ENCODE measurements at regions not wholly inside any gene's neighbourhood (a gene's known extent, or its start where the extent isn't known, plus 50 kb on each side); places are given as distances from the start of the nearest gene placed in this dataset.

DNA sequence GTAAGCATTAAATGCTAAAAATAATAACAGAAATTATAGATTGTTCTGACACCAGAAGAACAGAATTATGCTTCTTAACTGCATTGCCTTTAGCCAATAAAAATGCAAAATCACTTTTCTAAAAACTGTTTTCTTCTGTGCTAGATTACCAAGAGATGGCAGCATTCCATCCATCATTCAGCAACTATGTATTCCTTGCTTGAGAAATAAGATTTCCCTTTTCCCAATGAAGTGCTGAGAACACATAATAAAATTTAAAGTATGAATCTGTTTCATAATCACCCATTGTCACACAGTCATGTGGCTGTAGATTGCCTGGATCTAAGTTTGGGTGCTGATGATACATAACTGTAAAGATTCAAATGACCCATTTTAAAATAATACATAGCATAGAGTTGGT, 504.2 kb downstream of the TDRD15 start:
- Mint-ChIP-seq H3K27me3 (no peaks in the 10 kb centered on the region), H3K9me3 (ENCODE audit: low read depth) (peaks cover 4% of the 10 kb centered on the region), H3K36me3 (no peaks in the 10 kb centered on the region), H3K4me3 (no peak overlapping the region), H3K4me1 (no peaks in the 10 kb centered on the region), H3K27ac (no peak overlapping the region)
- CTCF ChIA-PET, result no interaction called here
- DNase-seq, result no peak
- no peak for ATAC-seq

DNA sequence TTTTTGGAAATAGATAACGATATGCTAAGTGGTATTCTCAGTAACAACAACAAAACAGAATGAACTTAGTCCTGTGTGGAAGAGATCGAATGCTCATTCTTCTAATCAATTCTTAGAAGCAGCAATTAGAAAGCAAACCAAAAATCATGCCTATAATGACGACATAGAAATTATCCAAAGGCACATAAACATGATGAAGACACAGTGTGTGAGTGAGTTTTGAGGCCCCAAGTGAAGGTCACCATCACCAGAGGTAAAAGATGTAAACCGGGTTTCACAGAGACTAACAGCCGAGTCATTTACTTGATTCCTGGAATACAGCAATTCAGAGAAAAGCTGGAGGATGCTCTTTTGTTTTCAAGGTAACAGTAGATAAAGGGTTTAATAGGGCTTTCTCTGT, 509.2 kb downstream of the TDRD15 start:
- ATAC-seq (no peak), DNase-seq (no peak)
- H3K9me3 Mint-ChIP-seq (ENCODE audit: low read depth), result peaks cover 3% of the 10 kb centered on the region
- CTCF ChIA-PET, result no interaction called here
- H3K27ac Mint-ChIP-seq, result no peak overlapping the region
- no peaks in the 10 kb centered on the region for H3K36me3 Mint-ChIP-seq
- no peaks in the 10 kb centered on the region for H3K27me3 Mint-ChIP-seq
- H3K4me3 Mint-ChIP-seq, result no peak overlapping the region
- H3K4me1 Mint-ChIP-seq, result no peaks in the 10 kb centered on the region

DNA sequence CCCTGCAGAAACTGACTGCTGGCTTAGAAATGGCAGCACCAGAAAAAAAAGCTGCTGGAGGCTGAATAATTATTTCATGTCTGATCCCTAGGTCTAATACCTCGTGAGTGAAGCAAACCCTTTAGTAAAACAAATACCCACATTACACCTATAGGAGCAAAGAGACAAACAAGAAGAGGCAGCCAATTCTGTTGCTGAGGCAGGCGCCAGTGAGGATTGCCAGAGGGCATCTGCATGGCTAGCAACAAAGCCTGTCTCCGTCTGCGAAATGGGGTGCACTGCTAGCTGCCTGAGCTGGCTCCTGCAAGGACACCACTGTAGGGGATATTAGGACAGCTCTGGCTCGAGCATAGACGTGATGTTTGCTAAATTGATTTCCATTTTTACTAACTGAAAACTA, 509.7 kb downstream of the TDRD15 start:
- peaks cover 3% of the 10 kb centered on the region for H3K9me3 Mint-ChIP-seq (ENCODE audit: low read depth)

DNA sequence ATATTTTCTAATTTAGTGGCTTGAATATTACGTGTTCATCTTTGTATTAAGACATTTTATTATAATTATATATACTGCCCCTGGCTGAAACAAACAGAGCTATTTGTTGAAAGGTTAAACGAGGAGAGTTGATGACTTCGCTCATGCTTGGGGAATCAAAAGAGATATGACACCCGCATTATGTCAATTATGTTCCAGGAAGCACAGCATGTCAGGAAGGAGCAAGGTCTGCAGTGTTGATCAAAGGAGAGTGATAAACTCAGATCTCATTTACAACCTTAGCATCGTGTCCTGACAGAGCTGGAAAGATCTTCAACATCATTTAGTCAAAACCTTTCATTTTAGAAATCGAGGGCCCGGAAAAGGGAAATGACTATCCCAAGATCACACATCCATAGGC, 510.1 kb downstream of the TDRD15 start:
- Mint-ChIP-seq H3K4me3 (no peak overlapping the region), H3K36me3 (no peaks in the 10 kb centered on the region), H3K27ac (no peak overlapping the region), H3K9me3 (ENCODE audit: low read depth) (peaks cover 3% of the 10 kb centered on the region), H3K27me3 (no peaks in the 10 kb centered on the region), H3K4me1 (no peaks in the 10 kb centered on the region)
- CTCF ChIA-PET, result no interaction called here
- DNase-seq (no peak), ATAC-seq (no peak)

More for the DNA sequence above, 509.7 kb downstream of the TDRD15 start:
- DNase-seq (no peak), ATAC-seq (no peak)
- no peak overlapping the region for H3K4me3 Mint-ChIP-seq
- CTCF ChIA-PET, result no interaction called here
- H3K4me1 Mint-ChIP-seq, result no peaks in the 10 kb centered on the region
- H3K27ac Mint-ChIP-seq, result no peak overlapping the region
- H3K36me3 Mint-ChIP-seq, result no peaks in the 10 kb centered on the region
- H3K27me3 Mint-ChIP-seq, result no peaks in the 10 kb centered on the region

DNA sequence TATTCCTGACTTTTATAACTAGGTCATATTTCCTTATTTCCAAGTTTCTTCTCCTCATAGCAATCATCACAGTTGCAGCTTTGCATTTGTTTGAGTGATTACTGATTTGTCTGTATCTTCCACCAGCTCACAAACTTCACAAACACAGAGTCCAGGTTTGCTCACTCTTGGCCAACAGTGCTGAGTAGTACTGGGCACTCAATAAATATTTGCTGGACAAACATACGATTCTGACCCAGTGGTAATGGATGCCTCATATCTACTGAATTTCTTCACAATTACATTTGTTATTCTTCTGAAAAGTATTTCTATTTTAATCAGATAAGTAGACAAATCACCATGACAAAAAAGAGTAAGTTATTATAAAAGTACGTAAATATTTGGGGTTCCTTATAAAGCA, 516.3 kb downstream of the TDRD15 start:
- Mint-ChIP-seq H3K27ac (no peak overlapping the region), H3K36me3 (no peaks in the 10 kb centered on the region), H3K4me1 (no peaks in the 10 kb centered on the region), H3K9me3 (ENCODE audit: low read depth) (peaks cover 14% of the 10 kb centered on the region), H3K27me3 (no peaks in the 10 kb centered on the region), H3K4me3 (no peak overlapping the region)
- CTCF ChIA-PET, result no interaction called here
- DNase-seq (no peak), ATAC-seq (no peak)

DNA sequence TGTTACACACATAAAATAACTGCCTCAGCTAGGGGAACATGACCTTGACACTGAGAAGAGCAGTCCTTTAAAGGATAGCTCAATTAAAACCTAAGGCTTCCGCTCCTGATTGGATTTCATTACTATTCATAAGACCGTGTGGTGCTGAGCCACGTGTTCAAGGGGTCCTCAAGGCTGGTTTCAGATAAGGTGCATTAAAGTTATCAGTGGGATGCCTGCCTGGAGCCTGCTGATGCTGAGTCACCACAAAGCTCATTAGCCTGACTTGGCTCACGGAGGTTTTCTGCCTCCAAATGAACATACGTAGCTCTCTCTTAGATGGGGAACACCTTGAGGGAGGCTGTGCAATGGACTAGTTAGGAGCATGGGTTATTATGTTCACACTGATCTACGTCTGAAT, 518.9 kb downstream of the TDRD15 start:
- ATAC-seq, result no peak
- Mint-ChIP-seq H3K27ac (no peak overlapping the region), H3K4me3 (no peak overlapping the region), H3K27me3 (no peaks in the 10 kb centered on the region), H3K4me1 (no peaks in the 10 kb centered on the region), H3K36me3 (no peaks in the 10 kb centered on the region), H3K9me3 (ENCODE audit: low read depth) (peaks cover 15% of the 10 kb centered on the region)
- no peak for DNase-seq
- CTCF ChIA-PET, result no interaction called here

DNA sequence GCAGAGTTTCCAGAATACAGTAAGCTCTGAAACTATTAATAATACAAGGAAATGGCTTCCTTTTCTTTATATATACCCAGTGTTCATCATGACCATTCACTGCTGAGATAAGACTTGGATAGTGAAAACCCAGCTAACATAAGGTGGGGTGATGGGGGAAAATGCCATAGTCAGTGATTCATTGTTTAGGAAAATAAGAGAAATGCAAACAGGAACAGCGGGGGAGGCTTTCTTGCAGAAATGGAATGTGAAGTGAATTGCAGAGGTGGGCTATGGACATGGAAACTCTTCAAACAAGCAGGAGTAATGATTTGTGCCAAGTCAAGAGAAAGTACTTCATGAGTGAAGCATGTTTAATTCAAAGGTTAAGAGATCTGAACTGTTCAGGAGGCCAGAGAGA, 519.4 kb downstream of the TDRD15 start:
- H3K27ac Mint-ChIP-seq, result no peak overlapping the region
- DNase-seq (no peak), ATAC-seq (no peak)
- H3K9me3 Mint-ChIP-seq (ENCODE audit: low read depth), result peaks cover 15% of the 10 kb centered on the region
- no peaks in the 10 kb centered on the region for H3K4me1 Mint-ChIP-seq
- no peak overlapping the region for H3K4me3 Mint-ChIP-seq
- CTCF ChIA-PET, result no interaction called here
- no peaks in the 10 kb centered on the region for H3K36me3 Mint-ChIP-seq
- no peaks in the 10 kb centered on the region for H3K27me3 Mint-ChIP-seq

DNA sequence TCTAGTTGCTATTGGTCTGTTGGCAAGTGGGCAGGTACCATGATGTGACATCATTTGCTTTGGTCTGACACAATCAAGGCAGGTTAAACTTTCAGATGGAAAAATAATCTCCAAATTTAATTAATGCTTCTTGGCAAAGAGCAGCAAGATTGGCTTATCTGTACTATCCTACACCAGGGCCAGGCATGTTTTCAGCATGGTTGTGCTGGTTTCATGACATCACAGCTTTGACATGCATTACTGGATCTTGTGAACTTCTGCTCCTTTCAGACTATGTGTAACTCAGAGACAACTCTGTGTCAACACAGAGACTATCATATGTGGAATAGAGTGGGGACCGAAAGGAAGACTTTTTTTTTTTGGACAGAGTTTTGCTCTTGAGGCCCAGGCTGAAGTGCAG, 520.5 kb downstream of the TDRD15 start:
- DNase-seq (no peak), ATAC-seq (no peak)
- Mint-ChIP-seq H3K27ac (no peak overlapping the region), H3K4me3 (no peak overlapping the region), H3K27me3 (no peaks in the 10 kb centered on the region), H3K9me3 (ENCODE audit: low read depth) (peaks cover 15% of the 10 kb centered on the region), H3K4me1 (no peaks in the 10 kb centered on the region), H3K36me3 (no peaks in the 10 kb centered on the region)
- CTCF ChIA-PET, result no interaction called here

DNA sequence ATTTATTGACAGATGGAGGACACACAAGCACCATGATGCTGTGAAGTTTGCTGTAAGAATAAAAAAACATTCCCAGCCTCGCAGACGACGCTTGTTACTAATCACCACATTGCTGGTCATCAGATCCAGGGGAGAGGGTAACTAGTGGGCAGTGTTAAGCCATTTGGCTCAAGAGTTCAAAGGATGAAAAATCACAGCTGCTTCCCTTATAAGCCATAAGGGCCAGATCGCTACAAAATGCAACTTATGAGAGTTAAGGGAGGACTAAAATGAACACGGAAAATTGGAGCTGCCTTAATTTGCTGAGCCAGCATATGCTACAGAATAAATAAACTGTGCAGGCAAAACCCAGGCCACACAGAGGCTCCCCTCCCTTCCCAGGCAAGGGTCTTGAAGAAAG, 522.6 kb downstream of the TDRD15 start:
- Mint-ChIP-seq H3K4me1 (no peaks in the 10 kb centered on the region), H3K4me3 (no peak overlapping the region), H3K27ac (no peak overlapping the region), H3K36me3 (no peaks in the 10 kb centered on the region), H3K27me3 (no peaks in the 10 kb centered on the region), H3K9me3 (ENCODE audit: low read depth) (peaks cover 13% of the 10 kb centered on the region)
- DNase-seq, result no peak
- CTCF ChIA-PET, result no interaction called here
- no peak for ATAC-seq

DNA sequence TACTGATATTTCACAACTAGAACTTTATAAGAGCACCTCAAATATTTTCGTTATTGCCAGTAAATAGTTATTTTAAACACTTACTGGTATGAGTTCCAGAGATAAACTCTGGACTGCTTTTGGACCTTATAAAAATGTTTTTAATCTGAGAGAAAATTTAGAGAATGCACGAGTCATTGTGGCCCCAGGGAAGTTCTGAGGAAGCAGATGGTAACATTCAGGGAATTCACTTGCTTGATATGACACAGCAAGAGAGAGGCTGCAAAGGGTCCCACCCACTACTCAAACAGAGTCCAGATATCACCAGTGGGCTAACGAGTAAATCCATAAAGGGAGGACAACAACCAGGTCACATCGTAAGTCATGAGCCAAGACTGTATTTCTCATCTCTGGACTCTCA, 526.8 kb downstream of the TDRD15 start:
- Mint-ChIP-seq H3K27me3 (no peaks in the 10 kb centered on the region), H3K9me3 (ENCODE audit: low read depth) (peaks cover 4% of the 10 kb centered on the region), H3K4me1 (no peaks in the 10 kb centered on the region), H3K4me3 (no peak overlapping the region), H3K27ac (no peak overlapping the region), H3K36me3 (no peaks in the 10 kb centered on the region)
- ATAC-seq, result no peak
- CTCF ChIA-PET, result no interaction called here
- no peak for DNase-seq

DNA sequence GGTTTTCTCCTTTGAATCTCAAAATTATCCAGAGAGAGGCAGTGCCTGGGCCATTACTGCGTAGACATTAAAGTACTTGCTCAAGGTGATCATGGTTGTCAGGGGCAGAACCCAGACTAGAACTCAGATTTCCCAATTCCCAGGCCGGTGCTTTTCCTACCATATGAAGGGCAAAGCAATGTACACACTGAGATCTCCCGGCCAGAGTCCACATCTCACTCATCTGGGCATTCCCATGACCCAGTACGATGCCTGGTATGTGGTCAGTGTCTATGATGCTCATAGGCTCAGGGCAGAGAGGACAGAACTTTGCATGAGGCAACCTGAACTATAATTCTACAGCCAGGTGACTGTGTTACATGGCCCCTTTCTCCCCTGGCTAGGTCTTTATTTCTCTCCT, 531.4 kb downstream of the TDRD15 start:
- no peaks in the 10 kb centered on the region for H3K4me1 Mint-ChIP-seq
- H3K27me3 Mint-ChIP-seq, result no peaks in the 10 kb centered on the region
- no peak overlapping the region for H3K27ac Mint-ChIP-seq
- H3K9me3 Mint-ChIP-seq (ENCODE audit: low read depth), result peaks cover 6% of the 10 kb centered on the region
- no peaks in the 10 kb centered on the region for H3K36me3 Mint-ChIP-seq
- H3K4me3 Mint-ChIP-seq, result no peak overlapping the region
- DNase-seq, result no peak
- ATAC-seq, result no peak
- CTCF ChIA-PET, result no interaction called here

DNA sequence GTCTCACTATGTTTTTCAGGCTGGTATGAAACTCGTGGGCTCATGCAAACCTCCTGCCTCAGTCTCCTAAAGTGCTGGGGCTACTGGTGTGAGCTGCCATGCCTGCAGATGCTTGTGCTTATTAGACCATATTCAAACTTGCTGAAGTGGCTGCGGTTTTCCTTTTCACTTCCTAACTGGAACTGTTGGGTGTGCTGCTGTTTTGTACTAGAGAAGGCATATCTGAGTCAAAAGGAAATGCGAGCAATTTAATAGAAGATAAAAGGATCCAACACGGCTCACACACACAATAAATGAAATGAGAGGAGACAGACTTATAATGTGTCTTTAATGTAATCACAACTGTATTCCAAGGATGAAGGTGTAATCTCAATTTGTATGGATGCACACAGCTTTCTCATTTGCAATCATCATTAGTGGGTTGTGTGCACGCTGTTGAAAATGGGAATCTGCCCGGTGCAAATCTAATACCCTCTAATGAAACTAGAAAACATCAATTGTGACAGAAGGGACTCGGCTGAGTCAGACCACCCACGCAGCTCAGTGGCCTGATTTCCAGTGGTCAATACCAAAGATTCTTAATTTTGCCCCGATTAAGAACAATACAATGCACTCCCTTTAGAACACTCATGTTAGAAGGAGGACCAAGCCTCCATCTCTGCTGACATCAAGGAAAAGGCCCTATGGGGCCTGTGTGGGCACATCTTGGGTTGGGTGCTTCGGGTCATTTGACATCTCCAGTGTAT, 532.7 kb downstream of the TDRD15 start:
- no peak for DNase-seq
- Mint-ChIP-seq H3K27ac (no peak overlapping the region), H3K27me3 (no peaks in the 10 kb centered on the region), H3K9me3 (ENCODE audit: low read depth) (peaks cover 4% of the 10 kb centered on the region), H3K4me3 (no peak overlapping the region), H3K4me1 (no peaks in the 10 kb centered on the region), H3K36me3 (no peaks in the 10 kb centered on the region)
- no peak for ATAC-seq
- CTCF ChIA-PET, result no interaction called here

DNA sequence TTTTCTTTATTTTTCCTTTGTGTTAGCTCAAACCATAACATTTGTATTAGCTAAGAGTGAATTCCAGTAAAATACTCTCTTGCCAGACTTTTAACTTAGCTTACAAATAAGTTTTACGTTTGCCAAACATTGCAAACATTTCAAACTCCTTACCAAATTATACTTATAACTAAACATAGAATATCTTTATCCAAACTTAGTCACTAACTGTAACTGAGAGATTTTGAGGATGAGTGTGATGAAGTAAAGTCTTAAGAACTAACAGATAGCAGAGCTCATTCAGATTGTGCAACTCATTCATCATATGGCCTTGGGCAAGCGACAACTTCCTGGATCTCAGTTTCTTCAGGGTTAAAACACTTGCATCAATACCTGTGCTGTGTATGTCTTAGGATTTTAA, 533.7 kb downstream of the TDRD15 start:
- ATAC-seq, result no peak
- CTCF ChIA-PET, result no interaction called here
- Mint-ChIP-seq H3K9me3 (ENCODE audit: low read depth) (peaks cover 6% of the 10 kb centered on the region), H3K36me3 (no peaks in the 10 kb centered on the region), H3K4me3 (no peak overlapping the region), H3K27ac (no peak overlapping the region), H3K4me1 (no peaks in the 10 kb centered on the region), H3K27me3 (no peaks in the 10 kb centered on the region)
- no peak for DNase-seq

DNA sequence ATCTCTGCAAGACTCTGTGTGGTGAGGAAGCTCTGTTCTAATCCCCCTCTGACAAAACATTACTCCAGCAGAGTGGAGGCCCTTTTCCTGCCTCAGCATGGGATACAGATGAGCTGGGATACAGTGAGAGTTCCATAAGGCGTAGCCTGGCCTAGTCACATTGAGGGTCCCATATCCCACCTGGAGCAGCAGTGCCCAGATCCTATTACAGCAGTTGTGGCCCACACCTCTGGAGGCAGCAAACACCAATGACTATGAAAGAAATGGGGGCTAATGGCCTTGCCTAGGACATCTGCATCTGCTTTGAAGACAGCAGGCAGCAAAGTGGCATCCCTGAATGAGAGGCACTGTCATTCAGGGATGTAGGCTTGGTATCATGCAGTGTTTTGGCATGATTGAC, 534.5 kb downstream of the TDRD15 start:
- peaks cover 8% of the 10 kb centered on the region for H3K9me3 Mint-ChIP-seq (ENCODE audit: low read depth)

DNA sequence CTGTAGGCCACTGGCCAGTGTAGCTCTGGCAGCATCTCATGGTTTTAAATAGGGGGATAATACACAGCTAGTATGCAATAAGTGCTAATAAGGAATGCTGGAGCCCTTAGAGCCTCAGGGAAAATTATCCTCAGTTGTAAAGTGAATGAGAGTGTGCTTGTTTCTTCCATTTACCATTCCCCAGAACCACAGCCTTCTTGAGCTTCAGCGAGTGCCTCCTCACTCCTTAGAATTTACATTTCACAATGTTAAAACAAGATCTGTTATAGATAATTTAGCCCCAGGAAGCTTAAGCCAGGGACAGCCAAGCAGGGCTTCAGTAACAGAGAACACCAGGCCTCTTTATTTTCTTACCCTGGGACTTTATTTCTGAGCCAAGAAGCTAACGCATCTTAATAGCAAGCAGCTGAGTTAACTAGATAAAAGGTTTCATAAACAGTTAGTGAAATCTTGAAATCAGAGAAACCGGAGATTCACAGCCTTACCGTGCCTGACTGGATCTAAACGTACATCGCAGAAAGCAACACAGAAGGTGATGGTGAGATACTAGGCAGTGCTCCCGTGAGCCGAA, 535.2 kb downstream of the TDRD15 start:
- Mint-ChIP-seq H3K4me1 (no peaks in the 10 kb centered on the region), H3K4me3 (no peak overlapping the region), H3K27me3 (no peaks in the 10 kb centered on the region), H3K27ac (no peak overlapping the region), H3K36me3 (no peaks in the 10 kb centered on the region), H3K9me3 (ENCODE audit: low read depth) (peaks cover 9% of the 10 kb centered on the region)
- CTCF ChIA-PET, result no interaction called here
- ATAC-seq, result no peak
- no peak for DNase-seq

More for the DNA sequence above, 534.5 kb downstream of the TDRD15 start:
- Mint-ChIP-seq H3K4me3 (no peak overlapping the region), H3K27me3 (no peaks in the 10 kb centered on the region), H3K36me3 (no peaks in the 10 kb centered on the region), H3K4me1 (no peaks in the 10 kb centered on the region), H3K27ac (no peak overlapping the region)
- CTCF ChIA-PET, result no interaction called here
- DNase-seq (no peak), ATAC-seq (no peak)

Measured in activated CD8-positive, alpha-beta memory T cell treated with anti-CD3 and anti-CD28 coated beads, Interleukin-2, amount 10 ng/mL, durations not matched to agents 7 days and 5 days (primary cell).